Kidney capillary endothelial cell (primary cell): ENCODE measurements at regions not wholly inside any gene's neighbourhood (a gene's known extent, or its start where the extent isn't known, plus 50 kb on each side); places are given as distances from the start of the nearest gene placed in this dataset.
"Not testable (repeated sequence)": the region's sequence is repeated elsewhere in the genome, so short reads cannot be mapped to it uniquely, and the experiment has no call there.

Experiments used
- DNase-seq: peaks from one replicate; pipeline ENCODE4 v3.0.0-alpha.2; 2018; ENCODE audit warnings: low spot score

DNA sequence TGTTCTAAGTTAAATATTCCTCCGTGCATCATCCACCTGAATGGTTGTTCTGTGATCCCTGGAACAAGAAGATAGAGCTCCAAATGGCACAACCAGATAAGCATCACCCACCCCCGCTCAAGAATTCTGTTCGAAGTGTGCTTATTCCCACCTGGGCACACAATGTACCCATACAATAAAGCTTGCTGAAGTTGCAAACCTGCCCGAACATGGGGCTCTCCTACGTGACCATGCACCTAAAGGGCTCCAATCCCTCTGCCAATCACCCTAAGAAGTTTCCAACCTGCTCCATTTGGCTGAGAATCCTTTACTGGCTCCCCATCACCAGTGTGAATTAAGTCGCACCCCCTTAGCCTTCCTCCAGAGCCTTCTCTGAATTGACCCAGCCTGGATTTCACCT, 1157.4 kb downstream of the TBC1D22A start:
- no peak for DNase-seq

DNA sequence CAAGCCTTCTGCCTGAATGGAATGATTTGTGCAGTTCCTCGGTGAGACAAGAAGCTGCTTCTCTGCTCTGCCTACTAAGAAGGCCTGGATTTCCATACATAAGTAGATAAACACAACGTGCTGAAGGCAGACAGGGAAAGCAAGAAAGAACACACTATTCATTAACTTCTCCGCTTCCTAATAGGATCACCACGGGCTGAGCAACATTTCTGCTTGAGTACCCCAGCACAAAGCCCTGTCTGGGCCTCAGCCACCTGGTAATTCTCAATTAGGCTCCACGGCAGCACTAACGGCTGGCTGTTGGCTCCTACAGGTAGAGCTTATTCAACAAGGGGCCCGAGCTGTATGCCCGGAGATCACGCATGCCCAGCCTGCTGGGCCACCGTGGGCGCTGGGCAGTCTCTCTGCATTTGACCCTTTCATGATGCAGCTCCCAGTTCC, 1156.6 kb downstream of the TBC1D22A start:
- no peak for DNase-seq

DNA sequence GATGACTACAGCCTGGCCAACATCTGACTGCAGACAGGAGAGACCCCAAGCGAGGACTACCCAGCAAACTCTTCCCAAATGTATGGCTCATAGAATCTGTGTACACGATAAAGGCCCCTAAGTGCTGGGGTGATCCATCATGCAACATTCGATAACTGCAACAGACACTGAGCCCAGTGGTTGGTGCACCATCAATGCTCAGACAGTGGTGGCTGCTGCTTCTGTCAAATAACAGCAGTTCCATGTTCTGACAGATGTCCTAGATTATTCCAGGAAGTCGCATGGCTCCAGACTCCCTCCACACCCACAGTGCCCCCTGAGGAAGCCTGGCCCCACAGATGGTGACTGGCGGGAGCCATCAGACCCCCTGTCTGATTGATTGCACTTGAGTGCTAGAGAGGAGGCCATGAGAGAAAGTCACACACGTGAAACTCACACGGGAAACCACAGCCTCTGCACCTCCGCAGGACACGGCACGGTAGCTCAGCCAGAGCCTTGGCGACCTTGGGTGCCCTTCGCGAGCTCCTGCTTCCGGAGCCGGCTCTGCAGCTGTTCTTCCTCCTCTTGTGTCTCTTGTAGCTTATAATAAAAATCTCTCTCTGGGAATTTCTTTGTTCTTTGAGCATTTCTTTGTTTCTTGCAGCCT, 1155.9 kb downstream of the TBC1D22A start:
- peak; percentile 7 for DNase-seq

DNA sequence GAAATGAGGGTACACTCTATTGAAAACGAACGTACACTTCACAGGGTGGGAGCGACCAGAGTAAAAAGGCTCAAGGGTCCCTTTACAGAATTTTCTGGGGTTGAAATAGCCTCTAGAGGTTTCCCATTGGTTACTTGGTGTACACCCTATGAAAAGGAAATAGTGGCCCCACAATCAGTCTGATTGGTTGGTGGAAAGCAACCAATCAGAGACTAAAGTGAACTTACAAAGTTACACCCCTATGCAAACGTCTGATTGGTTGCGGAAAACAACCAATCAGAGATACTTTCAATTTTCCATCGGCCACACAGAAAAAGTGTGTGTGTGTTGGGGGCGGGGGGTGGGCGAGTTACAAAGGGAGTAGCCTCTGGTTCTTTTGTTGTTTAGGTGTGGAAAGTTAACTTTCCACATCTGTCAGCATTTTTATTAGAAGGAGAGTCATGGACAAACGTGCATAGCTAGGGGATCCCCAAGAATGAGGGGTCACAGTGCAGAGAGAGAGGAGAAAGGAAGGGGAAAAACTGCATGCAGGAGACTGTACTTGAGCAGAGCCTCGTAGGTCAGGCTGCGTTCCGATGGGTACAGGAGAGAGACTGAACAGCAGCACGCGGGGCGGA, 1152.1 kb downstream of the TBC1D22A start:
- no peak for DNase-seq

DNA sequence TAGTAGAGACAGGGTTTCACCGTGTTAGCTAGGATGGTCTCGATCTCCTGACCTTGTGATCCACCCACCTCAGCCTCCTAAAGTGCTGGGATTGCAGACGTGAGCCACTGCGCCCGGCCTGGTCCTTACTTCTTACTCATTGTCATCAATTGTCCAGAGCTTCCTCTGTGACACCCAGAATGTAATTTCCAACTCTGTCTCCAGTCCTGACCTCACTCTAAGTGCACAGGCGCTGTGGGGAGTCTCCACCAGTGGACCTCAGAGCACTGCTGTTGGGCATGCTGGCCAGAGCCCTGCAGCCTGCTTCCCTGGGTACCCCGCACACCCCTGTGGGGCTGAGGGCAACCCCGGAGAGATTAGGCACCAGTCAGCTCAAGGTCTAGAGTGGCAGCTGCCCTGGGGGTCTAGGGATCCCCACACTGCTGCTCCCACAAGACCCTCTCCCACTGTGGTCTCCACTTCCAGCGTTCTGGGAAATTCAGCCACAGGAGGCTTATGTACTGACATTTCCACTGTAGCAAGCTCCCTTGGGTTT, 1140.3 kb downstream of the TBC1D22A start:
- DNase-seq = no peak

DNA sequence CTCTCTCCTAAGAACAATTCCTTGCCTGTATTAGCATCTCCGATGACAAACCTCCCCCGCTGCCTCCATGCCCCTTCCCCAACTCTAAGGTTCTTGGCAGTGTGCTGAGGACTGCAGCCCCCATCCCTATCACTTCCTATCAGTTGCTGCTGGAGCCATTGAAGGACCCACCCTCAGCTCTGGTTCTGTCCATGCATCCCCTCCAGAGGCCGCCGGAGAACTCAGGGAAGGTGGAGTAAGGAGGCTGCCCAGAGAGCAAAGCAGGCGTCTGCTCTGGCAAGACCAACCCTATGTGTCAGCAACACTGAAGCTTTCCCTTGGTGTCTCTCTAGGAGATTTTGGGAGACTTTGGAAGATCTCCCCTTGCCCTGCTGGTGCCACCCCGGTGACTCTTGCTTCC, 1139.5 kb downstream of the TBC1D22A start:
- DNase-seq = no peak

DNA sequence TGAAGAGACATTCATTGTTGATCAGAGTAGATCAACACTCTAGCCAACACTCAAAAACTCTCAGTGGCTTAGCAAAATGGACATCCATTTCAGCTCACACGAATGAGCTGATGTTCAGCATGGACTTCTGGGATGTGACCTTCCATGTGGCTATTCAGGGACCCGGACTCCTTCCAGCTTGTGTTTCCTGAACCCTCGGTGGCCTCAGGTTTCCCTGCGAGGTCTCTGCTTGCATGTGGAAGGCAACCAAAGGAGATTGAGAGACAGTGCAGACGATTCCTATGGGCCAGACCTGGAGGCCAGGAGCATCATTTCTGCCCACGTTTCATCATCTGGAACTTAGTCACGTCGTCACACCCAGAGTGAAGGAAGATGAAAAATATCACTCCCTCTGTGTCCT, 1137.4 kb downstream of the TBC1D22A start:
- no peak for DNase-seq

DNA sequence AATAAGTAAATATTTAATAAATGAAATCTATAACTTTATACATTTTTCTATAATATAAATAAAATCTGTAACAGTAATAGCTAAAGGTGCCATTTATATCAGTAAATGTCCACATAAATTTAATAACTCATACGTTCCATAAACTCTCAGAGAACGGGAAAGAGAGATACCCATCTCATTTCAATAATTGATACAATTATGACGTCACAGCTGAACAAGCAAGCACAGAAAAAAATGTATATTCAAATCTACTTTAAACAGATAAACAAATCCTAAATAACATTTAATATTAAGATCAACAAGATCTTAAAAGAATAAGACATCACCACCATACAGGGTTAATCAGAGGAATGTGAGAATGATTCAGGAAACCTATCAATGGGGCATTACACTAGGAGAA, 1136.5 kb downstream of the TBC1D22A start:
- DNase-seq = no peak

DNA sequence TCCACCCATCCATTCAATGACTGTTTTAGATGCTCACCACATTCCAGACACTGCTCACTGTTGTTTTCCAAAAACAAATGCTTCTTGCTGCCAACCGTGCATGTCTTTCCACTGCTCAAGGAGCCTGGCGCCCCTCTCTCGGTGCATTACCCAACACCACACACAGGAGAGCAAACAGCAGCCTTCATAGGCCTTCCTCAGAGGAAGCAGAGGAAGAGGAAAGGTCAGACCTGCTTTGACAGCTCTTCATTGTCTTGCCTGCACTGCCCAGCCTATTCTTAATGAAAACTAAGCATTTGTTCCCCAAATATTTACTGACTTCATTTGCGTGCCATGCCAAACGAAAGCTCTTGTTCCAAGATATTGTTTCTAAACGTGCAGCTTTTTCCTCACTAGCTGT, 1129.2 kb downstream of the TBC1D22A start:
- no peak for DNase-seq

DNA sequence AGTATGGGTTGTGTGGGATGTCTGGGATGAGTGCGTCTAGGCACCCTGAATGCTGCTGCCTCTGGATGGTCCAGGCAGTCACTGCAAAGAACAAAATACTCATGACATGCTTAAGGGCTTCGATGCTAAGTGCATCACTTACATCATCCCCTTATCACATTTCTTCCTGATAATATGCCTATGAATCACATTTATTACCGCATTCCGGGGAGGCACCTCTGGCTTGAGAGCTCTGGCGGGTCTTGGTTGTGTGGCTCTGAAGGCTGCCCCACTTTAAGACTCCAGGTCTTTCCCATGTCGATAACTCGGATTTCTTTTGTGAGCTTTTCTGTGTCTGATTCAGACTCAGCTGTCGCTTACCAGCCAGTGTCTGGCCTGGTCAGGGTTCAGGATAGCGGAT, 1126.4 kb downstream of the TBC1D22A start:
- DNase-seq = no peak

DNA sequence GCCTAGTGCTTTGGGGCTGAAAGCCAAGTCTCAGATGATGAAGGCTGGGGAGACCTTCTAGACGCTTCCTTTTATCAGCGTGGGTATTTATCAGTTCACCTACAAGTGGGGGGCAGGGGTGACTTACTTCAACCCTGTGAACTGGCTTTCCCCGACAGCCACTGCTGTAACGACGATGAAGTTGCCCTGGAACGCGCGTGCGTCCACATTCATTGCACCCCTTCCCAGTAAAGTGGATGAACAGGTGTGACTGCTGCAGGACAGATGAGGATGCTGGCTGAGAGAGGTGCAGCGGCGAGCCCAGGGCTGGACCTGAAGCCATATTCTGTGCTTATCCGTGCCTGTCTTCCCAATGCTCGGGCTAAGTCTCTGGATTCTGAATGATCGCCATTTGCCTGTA, 1122.3 kb downstream of the TBC1D22A start:
- no peak for DNase-seq

DNA sequence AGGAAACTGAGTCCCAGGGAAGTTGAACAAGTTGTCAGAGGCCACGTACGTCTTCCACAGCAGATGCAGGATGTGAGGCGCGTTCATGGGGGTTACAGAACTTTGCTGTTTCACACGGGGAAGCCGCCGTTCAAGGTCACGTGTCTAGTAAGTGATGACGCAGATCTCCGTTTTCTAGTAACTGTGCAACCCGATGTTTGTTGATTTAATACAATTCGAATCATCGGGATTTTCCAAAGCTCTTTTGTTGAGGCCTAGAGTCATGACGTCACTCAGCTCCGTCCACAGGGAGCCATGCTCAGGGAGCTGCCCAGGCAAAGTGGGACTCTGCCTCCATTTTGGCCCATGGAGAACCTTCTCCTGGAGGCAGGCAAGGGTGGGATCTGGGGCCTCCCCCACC, 1121.8 kb downstream of the TBC1D22A start:
- DNase-seq = no peak

DNA sequence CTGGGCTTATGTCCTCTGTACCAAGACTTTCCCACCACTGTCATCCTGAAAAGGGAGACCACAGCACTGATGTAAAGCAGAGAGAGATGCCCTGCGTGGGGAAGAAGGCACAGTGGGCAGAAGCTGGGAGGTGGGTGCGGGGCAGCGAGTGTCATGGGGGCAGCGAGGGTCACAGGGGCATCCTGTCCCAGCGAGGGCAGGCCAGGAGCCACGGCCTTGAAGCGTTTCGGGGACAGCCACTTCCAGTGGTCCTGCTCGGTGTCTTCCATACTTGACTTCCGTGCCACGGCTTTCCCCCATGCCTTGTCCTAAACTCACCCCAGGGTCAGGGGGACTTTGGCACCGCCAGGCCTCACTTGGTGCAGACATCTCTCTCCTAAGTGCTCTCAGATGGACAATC, 1121.3 kb downstream of the TBC1D22A start:
- DNase-seq = no peak

DNA sequence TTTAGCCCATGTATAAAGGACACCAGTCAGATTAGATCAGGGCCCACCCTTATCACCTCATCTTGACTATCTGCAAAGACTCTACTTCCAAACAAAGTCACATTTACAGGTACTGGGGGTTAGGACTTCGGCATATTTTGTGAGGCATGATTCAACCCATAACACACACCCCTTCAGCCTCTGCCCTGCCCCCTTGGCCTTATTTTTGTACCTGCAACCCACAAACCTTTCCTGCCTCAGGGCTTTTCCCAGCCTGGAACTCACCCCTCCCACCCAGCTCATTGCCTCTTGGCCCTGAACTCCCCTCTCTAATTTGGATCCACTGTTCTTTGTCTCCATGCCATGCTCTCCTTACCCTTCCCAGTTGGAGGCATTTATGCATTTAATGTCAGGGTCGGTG, 1116.9 kb downstream of the TBC1D22A start:
- DNase-seq = no peak

DNA sequence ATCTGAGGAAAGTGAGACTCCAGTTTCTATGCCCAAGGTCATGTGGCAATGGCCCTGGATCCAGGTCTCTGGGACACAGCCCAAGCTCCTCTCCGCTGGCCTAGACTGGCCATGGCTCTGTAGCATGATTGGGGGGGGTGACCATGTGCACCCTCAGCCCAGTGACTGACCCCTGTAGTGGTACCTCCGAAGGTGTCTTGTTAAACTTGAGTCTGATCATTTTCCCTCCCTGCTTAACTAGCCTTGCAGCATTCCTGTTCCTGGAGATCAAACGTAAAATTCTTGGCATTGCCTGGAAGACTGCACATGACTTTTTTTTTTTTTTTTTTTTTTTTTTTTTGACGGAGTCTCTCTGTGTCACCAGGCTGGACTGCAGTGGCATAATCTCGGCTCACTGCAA, 1116.0 kb downstream of the TBC1D22A start:
- no peak for DNase-seq

DNA sequence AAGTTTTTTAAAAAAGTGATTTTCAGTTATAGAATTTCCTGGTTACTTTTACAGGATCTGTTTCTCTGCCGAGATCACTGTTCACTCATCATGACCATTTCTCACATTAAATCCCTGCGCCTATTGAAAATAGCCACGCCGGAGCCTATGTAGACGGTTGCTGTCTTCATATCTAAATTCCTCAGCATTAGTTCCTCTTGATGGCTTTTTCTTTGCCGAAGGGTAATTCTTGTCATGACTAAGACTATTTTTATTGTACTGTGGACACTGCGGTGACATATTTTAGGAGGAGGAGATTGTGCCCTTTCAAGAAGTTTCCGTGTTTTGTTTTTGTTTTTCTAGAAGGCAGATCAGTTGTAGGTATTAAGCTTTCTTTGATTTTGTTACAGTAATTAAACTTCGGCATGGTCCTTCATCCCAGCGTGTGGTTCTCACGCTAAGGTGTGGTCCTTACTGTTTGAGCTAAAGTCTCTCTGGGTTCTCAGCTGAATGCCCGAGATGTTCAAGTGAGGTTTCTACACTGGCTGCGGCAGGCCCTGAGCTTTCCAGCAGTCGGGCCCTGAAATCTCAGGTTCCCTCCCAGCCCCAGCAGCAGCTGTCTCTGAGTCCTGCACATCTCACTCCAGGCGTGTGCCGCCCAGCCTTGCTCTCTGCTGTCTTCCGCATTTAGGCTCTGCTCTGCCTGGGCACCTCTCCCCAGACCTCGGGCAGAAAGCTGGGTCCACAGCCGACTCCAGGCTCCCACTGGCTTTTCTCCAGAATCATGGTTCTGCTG, 1110.5 kb downstream of the TBC1D22A start:
- DNase-seq = no peak

DNA sequence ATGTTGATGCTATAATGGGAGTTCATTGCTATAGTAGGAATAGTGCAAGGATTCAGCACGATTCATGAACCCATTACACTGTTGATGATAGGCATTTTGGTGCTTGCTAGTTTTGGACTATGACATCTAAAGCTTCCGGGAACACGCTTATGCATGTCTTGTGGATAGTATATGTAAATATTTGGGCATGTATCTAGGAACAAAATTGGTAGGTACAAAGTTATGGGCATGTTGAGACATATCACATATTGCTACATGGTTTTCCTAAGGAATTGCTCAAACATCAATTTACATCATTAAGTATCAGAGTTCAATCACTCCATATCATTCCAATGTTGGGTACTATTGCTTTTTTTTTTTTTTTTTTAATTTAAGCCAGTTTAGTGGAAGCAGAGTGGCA, 1103.2 kb downstream of the TBC1D22A start:
- no peak for DNase-seq

DNA sequence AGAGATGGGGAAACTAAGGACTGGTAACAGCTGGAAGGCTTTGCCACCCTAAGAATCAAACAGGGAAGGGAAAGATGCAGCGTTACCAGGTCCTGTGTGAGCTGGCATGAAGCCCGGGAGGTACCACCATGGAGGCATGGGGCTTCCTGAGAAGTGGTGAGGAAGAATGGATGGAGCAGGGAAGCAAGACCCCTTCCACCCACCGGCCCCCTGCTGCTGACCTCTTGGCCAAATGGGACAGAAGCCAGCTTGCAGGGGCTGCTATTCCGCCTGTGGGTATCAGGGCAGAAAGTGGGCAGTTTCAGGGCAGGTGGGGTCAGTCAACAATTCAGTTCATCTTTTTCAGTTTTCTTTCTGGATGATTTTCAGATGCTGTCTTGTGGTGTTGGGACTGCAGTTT, 1099.9 kb downstream of the TBC1D22A start:
- DNase-seq = no peak

DNA sequence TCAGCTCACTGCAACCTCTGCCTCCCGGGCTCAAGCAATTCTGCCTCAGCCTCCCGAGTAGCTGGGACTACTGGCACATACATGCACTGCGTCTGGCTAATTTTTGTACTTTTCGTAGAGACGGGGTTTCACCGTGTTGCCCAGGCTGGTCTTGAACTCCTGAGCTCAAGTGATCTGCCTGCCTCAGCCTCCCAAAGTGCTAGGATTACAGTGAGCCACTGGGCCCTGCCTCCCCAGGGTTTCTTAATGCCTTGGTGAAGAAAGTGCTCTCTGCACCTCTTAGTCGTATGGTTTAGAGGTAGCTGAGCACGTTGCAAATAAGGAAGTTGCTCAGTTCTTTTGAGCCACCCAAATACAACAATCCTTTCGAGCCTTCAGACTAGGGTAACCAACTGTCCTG, 1098.5 kb downstream of the TBC1D22A start:
- not testable (repeated sequence) for DNase-seq

DNA sequence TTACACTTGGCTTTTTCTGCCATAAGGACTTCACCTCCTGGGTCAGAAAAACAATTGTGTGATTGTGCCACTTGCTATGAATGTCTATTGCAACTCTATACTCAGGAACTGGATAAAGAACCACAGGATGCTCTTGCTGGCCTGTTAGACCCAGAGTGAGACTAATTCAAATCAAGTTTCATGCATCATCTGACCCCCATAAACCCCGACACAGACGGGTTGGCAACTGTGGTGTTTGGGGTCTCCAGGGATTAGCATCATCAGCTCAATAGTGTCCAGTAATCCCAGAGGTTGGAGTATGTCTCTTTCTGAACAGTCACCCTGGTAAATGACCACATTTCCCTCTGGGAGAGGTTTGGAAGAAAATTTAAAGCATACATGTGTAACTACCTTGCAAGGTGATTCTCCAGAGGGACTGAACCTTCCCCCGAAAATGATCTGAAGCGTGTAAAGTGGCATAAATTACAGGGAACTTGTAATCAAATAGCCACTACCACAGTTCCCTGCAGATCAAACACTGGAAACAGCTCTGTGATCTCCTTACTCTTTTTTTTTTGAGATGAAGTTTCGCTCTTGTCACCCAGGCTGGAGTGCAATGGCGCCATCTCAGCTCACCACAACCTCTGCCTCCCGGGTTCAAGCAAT, 1097.6 kb downstream of the TBC1D22A start:
- DNase-seq = no peak

DNA sequence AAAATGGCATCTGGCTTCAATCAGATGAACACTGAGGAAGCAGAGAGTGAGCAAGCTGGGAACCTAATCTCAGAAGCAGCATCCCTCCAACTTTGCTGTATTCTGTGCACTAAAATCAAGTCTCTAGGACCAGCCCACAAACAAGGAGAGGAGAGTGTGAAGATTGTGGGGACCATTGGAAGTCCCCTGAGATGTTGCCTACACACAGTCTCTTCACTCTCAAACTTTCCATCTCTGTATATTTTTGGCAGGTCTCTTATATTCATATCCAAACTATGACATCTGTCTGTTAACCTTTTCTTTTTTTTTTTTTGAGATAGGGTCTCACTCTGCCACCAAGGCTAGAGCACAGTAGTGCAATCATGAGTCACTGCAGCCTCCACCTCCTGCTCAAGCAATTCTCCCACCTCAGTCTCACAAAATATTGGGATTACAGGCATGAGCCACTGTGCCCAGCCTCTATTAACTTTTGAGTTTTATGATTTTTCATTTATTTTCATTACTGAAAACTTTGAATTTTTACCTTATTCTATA, 1096.4 kb downstream of the TBC1D22A start:
- no peak for DNase-seq

DNA sequence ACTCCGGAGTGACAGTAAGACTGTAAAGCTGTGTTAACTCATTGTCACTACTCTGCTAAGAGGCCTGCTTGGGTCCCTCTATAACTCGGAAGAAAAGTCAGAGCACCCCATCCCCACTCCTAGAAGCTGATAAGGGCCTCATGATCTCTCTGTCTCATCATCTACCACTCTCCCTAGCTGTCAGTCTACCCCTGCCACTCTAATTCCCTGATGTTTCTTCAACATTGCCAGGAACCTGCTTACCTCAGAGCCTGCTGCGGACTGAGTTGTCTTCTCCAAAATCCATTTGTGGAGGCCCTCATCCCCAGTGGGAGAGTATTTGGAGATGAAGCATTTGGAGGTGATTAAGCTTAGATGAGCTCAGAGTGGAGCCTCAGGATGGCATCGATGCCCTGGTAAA, 1092.2 kb downstream of the TBC1D22A start:
- DNase-seq = no peak
